WTC11 (cell line): ENCODE measurements at regions not wholly inside any gene's neighbourhood (a gene's known extent, or its start where the extent isn't known, plus 50 kb on each side); places are given as distances from the start of the nearest gene placed in this dataset.

Source experiments
- ATAC-seq: fragments of 200-7000 bp; cut with Tn5 transposase; 2 replicates; pipeline ENCODE4 v1.10.0; 2021; ENCODE audit warnings: mild to moderate bottlenecking, moderate library complexity
- CTCF ChIA-PET: fragments of 300-600 bp; sonication (Branson Sonifier 250); formaldehyde crosslinking; loops from one replicate; lab custom pipeline; 2021; ENCODE audit warnings: antibody characterized with exemption; lab: Charles Lee
- POLR2A ChIA-PET: fragments of 350-600 bp; sonication (Branson Sonifier 250); formaldehyde crosslinking; loops from one replicate; lab custom pipeline; 2021; ENCODE audit warnings: antibody characterized with exemption; lab: Charles Lee
- DNase-seq: peaks from one replicate; pipeline ENCODE4 v3.0.0; 2021; ENCODE audit warnings: low spot score
- H3K27ac Mint-ChIP-seq: 2 replicates; pipeline ENCODE4 v1.8.0; 2021; ENCODE audit warnings: mixed read lengths
- H3K27me3 Mint-ChIP-seq: 2 replicates; pipeline ENCODE4 v1.8.0; 2021; ENCODE audit warnings: low read depth, mild to moderate bottlenecking, moderate library complexity, mixed read lengths
- H3K36me3 Mint-ChIP-seq: 2 replicates; pipeline ENCODE4 v1.8.0; 2021; ENCODE audit warnings: mixed read lengths
- H3K4me1 Mint-ChIP-seq: 2 replicates; pipeline ENCODE4 v1.8.0; 2022; ENCODE audit warnings: mixed read lengths
- H3K4me3 Mint-ChIP-seq: 2 replicates; pipeline ENCODE4 v1.8.0; 2021; ENCODE audit warnings: mild to moderate bottlenecking, moderate library complexity, mixed read lengths
- H3K9me3 Mint-ChIP-seq: 2 replicates; pipeline ENCODE4 v1.8.0; 2021; ENCODE audit warnings: mixed read lengths
- AFF4 ChIP-seq: sonication (generic); formaldehyde crosslinking; IDR thresholded peaks from 2 replicates; pipeline ENCODE4 v1.8.1; 2023; ENCODE audit warnings: mild to moderate bottlenecking, missing genetic modification reagents, borderline replicate concordance
- ATF2 ChIP-seq: sonication (generic); formaldehyde crosslinking; IDR thresholded peaks from 2 replicates; pipeline ENCODE4 v1.8.1; 2022; ENCODE audit warnings: low read depth, missing genetic modification reagents, borderline replicate concordance
- CTCF ChIP-seq: fragments of 200-600 bp; IDR thresholded peaks from 2 replicates; pipeline ENCODE4 v1.8.0; 2022; ENCODE audit warnings: antibody characterized with exemption
- E2F1 ChIP-seq: sonication (generic); formaldehyde crosslinking; IDR thresholded peaks from 2 replicates; pipeline ENCODE4 v1.8.0; 2022; ENCODE audit warnings: mild to moderate bottlenecking, missing genetic modification reagents
- E2F4 ChIP-seq: sonication (generic); formaldehyde crosslinking; IDR thresholded peaks from 2 replicates; pipeline ENCODE4 v1.8.1; 2022; ENCODE audit warnings: low read depth, mild to moderate bottlenecking, moderate library complexity, missing genetic modification reagents, borderline replicate concordance
- ELF4 ChIP-seq: sonication (generic); formaldehyde crosslinking; IDR thresholded peaks from 2 replicates; pipeline ENCODE4 v1.8.1; 2022; ENCODE audit warnings: low read depth, mild to moderate bottlenecking, moderate library complexity, missing genetic modification reagents
- EMX1 ChIP-seq: fragments of 250-450 bp; sonication (Bioruptor Pico); IDR thresholded peaks from 2 replicates; pipeline ENCODE4 v1.8.0; 2021; ENCODE audit warnings: mild to moderate bottlenecking
- ESRRA ChIP-seq: sonication (generic); formaldehyde crosslinking; IDR thresholded peaks from 2 replicates; pipeline ENCODE4 v1.8.1; 2022; ENCODE audit warnings: mild to moderate bottlenecking, missing genetic modification reagents, borderline replicate concordance
- GTF2I ChIP-seq: fragments of 250-450 bp; sonication (Bioruptor Pico); conservative IDR thresholded peaks from 2 replicates; pipeline ENCODE4 v1.4.0; 2021; ENCODE audit warnings: mild to moderate bottlenecking
- IRF1 ChIP-seq: sonication (generic); formaldehyde crosslinking; IDR thresholded peaks from 2 replicates; pipeline ENCODE4 v1.8.0; 2023; ENCODE audit warnings: missing genetic modification reagents
- IRF2 ChIP-seq: sonication (generic); formaldehyde crosslinking; IDR thresholded peaks from 2 replicates; pipeline ENCODE4 v1.8.0; 2022; ENCODE audit warnings: low read depth, missing genetic modification reagents, borderline replicate concordance
- MAX ChIP-seq: sonication (generic); formaldehyde crosslinking; IDR thresholded peaks from 2 replicates; pipeline ENCODE4 v1.8.0; 2022; ENCODE audit warnings: mild to moderate bottlenecking, missing genetic modification reagents
- MLX ChIP-seq: sonication (generic); formaldehyde crosslinking; IDR thresholded peaks from 2 replicates; pipeline ENCODE4 v1.8.1; 2023; ENCODE audit warnings: mild to moderate bottlenecking, missing genetic modification reagents, moderate library complexity
- ZNF423 ChIP-seq: fragments of 250-450 bp; sonication (Bioruptor Pico); IDR thresholded peaks from 2 replicates; pipeline ENCODE4 v2.1.2; 2022; ENCODE audit warnings: mild to moderate bottlenecking, moderate library complexity
- ZNF671 ChIP-seq: fragments of 250-450 bp; sonication (Bioruptor Pico); IDR thresholded peaks from 2 replicates; pipeline ENCODE4 v1.8.0; 2021; ENCODE audit warnings: mild to moderate bottlenecking

- ChIA-PET CTCF (interaction anchor here (0.8 to 3.3 kb wide), 7 partner anchors 10 to 454 kb away, joined by 3 to 23 read pairs (median 4); no protein-coding TSS in a partner anchor), POLR2A (no interaction called here)
- Mint-ChIP-seq H3K9me3 (no peaks in the 10 kb centered on the region), H3K27me3 (no peaks in the 10 kb centered on the region), H3K36me3 (no peaks in the 10 kb centered on the region), H3K4me1 (peaks cover 2% of the 10 kb centered on the region; the same call in 1 of the 2 replicates), H3K27ac (no peak overlapping the region), H3K4me3 (no peak overlapping the region)
- TF ChIP-seq ZNF671 (CRISPR knock-in tag), result no peak
- no peak for TF ChIP-seq GTF2I (CRISPR knock-in tag)
- DNase-seq (no peak), ATAC-seq (no peak)
Measured at GRCh38 chr11:116278076-116278475, 494.7 kb downstream of the BUD13 start.

GRCh38 chr11:116276051-116277044 lies 496.4 kb downstream of the BUD13 start:
- Mint-ChIP-seq H3K4me1 (0 out of 2 replicates have a peak, but pooled peaks cover 2% of the 10 kb centered on the region), H3K4me3 (peak overlapping the region; percentile 72), H3K36me3 (no peaks in the 10 kb centered on the region), H3K9me3 (no peaks in the 10 kb centered on the region), H3K27ac (no peak overlapping the region), H3K27me3 (no peaks in the 10 kb centered on the region)
- ATAC-seq (peak; percentile 88), DNase-seq (peak; percentile 97)
- ChIA-PET POLR2A (no interaction called here), CTCF (interaction anchor here (0.6 to 3.3 kb wide), 12 partner anchors 9 to 456 kb away, joined by 3 to 23 read pairs (median 4); no protein-coding TSS in a partner anchor)
- peak; percentile 71 for TF ChIP-seq MAX
- TF ChIP-seq MLX (CRISPR knock-in tag), result no peak
- TF ChIP-seq AFF4 (CRISPR knock-in tag), result no peak
- TF ChIP-seq EMX1, result no peak
- peak; percentile 54; the same call in 1 of the 2 replicates for TF ChIP-seq ZNF423 (CRISPR knock-in tag)
- no peak for TF ChIP-seq IRF1 (CRISPR knock-in tag)
- TF ChIP-seq E2F4 (CRISPR knock-in tag), result no peak
- TF ChIP-seq ELF4 (CRISPR knock-in tag), result no peak
- TF ChIP-seq ESRRA (CRISPR knock-in tag), result peak; percentile 88; the same call in 1 of the 2 replicates
- peak; percentile 99 for TF ChIP-seq CTCF
- no peak for TF ChIP-seq ATF2 (CRISPR knock-in tag)
- TF ChIP-seq IRF2 (CRISPR knock-in tag), result no peak
- no peak for TF ChIP-seq E2F1 (CRISPR knock-in tag)
